ES-I3 (cell line): ENCODE measurements at regions not wholly inside any gene's neighbourhood (a gene's known extent, or its start where the extent isn't known, plus 50 kb on each side); places are given as distances from the start of the nearest gene placed in this dataset.

ENCODE experiments used
- H3K36me3 ChIP-seq: 2 replicates; pipeline ENCODE4 v1.6.1; 2013; ENCODE audit warnings: mild to moderate bottlenecking, low read length, control low read depth, moderate library complexity; ENCODE audit not compliant: insufficient read depth
- H3K4me1 ChIP-seq: 2 replicates; pipeline ENCODE4 v1.6.1; 2013; ENCODE audit warnings: mild to moderate bottlenecking, control low read depth, low read length; ENCODE audit not compliant: insufficient read depth
- H3K9ac ChIP-seq: 2 replicates; pipeline ENCODE4 v1.6.1; 2013; ENCODE audit warnings: low read depth, mild to moderate bottlenecking, low read length, moderate library complexity
- H3K9me3 ChIP-seq: 2 replicates; pipeline ENCODE4 v1.6.1; 2013; ENCODE audit warnings: mild to moderate bottlenecking, low read length, moderate library complexity; ENCODE audit not compliant: control insufficient read depth, insufficient read depth

DNA sequence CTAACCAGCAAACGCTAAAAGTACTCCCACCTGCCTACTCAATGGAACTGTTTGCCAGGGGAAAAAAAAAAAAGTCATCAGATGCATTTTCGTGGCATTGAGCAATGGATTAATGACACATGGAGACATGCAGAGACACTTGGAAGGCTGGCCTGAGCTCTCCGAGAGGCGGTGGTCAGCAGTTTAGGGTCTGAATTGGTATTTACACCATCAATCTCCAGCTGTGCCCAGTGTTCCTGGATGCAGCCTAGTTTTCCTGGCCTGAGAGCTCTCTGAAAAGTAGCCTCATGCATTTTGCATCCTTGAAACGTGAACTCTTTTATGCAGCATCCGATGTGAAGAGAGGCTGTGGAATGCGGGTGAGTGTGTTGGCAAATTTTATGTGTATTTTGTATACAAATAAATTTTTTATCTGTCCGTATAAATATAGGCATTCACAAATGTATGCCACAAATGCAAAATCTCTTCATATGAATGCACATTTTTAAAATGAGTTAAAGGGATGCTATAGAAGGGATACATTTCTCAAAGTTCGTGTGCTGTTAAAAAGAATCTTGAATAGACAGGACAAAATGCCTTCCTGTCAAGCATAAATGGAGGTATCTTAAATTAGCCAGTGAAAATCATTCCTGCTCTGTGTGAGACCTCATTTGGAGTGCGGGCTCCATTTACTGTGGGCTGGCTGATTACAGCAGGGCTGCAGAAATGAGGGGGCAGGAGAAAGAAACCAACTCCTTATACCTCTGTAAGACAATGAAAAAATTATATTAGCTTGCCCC is 137.7 kb upstream of the PFKP start:
- no peak overlapping the region for H3K9ac ChIP-seq
- no peaks in the 10 kb centered on the region for H3K9me3 ChIP-seq
- no peaks in the 10 kb centered on the region for H3K36me3 ChIP-seq
- H3K4me1 ChIP-seq: peaks cover 20% of the 10 kb centered on the region

DNA sequence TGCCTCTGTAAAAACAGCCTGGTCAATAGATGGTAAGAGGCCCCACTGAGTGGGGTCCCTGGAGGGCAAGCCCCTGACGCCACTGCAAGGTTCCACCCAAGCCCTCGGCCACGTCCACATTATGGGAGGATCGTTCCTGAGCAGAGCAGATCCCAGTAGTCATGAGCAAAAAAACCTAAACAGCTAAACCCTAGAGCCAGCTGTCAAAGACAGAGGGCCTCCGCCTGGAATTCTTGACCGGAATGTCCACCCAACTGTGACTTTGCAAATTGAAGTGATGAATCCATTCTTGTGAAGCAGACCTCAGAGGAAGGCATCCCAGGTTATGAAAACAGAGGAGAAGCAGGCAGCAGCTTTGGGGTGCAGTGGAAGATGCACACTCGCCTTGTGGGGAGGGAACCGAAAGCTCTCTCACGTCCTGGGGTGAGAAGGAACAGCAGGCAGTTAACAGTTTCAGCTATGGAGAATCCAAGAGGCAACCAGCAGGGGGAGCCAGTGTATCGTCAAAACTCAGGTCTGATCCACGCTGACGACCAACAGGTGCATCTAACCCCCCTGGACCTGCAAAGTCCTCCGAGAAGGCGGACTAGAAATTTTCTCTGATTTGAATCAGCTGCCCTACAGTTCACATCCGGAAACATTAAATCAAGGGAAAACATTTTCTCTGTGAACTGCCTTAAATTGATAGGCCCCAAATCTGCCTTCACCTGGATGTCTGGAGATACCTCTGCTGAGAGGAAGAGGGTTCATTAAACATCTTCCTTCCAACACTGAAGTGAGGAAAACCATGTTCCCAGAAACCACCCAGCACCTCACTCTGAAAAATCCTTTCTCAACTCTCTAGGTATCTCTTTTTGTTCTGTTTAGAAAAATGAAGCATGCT is 139.1 kb upstream of the PFKP start:
- Histone ChIP-seq H3K9ac (no peak overlapping the region), H3K9me3 (no peaks in the 10 kb centered on the region), H3K36me3 (no peaks in the 10 kb centered on the region), H3K4me1 (peaks cover 13% of the 10 kb centered on the region; the same call in 1 of the 2 replicates)

DNA sequence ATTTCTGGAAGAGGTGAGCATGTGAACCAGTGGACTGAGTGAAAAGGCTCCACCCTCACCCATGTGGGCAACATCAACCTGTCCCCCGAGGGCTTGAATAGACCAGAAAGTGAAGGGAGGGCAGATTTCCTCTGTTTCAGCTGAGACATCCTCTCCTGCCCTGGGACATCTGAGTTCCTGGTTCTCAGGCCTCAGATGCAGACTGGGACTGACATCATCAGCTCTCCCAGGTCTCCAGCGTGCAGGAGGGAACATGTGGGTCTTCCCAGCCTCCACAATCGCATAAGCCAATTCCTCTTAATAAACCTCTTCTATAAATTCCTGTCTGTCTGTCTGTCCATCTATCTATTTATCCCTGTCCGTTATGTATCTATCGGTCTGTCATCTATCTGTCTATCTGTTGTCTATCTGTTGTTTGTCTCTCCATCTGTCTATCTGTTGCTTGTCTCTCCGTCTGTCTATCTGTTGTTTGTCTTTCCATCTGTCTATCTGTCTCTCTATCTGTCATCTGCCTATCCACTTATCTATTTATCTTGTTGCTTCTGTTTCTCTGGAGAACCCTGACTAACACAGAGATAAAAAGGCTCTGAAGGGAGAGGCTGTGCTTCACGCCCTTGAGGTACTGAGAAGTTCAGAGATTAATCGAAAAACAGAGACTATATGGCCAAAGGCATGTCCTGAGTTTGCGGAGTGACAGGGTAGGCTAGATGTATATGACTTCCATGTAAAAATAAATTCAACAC is 140.3 kb upstream of the PFKP start:
- Histone ChIP-seq H3K4me1 (peaks cover 13% of the 10 kb centered on the region; the same call in 1 of the 2 replicates), H3K36me3 (no peaks in the 10 kb centered on the region), H3K9me3 (no peaks in the 10 kb centered on the region), H3K9ac (no peak overlapping the region)

DNA sequence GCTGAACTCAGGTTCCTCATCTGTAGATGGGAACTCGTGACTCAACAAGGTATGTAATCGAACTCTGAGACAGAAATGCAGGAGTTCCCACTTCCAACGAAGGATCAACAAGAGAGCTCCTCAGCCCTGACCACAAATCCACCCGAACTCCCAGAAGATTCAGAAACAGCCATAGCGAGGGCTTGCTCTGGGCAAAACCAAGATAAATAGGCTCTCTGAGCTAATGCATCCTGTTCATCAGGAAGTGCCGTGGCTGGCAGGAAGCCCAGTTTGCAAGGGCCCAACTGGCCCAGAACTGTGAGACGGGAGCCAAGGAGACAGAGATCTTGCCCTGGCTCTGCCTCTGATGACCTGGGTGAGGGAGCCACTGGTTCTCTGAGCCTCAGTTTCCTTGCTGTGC is 141.7 kb upstream of the PFKP start:
- H3K9me3 ChIP-seq: no peaks in the 10 kb centered on the region
- no peak overlapping the region for H3K9ac ChIP-seq
- peaks cover 13% of the 10 kb centered on the region; the same call in 1 of the 2 replicates for H3K4me1 ChIP-seq
- no peaks in the 10 kb centered on the region for H3K36me3 ChIP-seq

DNA sequence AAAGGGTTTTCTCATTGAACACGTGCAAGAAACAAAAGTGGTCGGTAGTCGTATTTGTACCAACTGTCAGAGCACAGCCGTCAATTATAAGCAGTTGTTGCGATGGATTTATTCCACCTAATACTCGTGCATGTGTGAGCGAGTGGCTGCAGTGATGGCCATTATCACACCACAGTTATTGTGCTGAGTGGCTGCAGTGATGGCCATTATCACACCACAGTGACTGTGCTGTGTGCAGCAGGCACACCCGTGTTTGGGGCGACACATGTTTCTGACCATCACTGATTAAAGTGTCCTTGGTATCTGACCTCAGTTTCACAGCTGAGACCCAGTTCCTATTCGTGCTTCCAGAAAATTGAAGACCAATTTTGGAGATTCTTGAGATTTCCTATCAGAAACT is 142.9 kb upstream of the PFKP start:
- peaks cover 7% of the 10 kb centered on the region; the same call in 1 of the 2 replicates for H3K4me1 ChIP-seq
- no peaks in the 10 kb centered on the region for H3K9me3 ChIP-seq
- no peak overlapping the region for H3K9ac ChIP-seq
- no peaks in the 10 kb centered on the region for H3K36me3 ChIP-seq

DNA sequence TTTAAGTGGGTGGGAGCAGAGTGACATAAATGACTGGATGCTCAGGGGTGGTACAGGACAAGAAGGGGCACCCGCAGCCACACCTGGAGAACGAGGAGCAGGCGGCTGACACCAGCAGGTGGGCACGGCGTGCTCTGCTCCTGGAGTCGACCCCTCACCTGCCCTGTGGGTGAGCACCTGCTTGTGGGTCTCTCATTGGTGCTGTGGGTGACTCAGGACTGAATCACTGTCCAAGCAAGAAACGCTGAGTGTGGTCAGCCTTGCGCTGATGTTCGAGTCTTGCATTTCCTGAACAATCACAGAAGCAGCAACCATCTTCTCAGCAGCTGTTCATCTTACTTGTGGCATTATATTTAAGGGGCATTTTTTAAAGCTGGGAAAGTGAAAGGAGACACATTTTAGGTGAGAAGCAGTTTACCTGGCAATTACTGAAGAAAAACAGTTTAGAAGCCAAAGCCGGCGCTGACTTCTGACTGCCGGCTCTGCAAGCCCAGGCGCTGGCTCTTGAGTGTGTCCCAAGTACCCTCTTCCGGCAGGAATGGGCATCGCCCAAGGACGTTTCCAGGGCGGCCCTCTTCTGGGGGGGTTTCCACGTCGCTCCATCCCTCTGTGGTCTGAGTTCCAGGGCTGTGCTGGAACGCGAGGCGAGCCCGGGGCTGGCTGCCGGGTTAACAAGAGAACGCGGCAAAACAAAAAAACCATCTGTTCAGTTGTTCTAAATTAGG is 145.2 kb upstream of the PFKP start:
- Histone ChIP-seq H3K9ac (no peak overlapping the region), H3K9me3 (no peaks in the 10 kb centered on the region), H3K36me3 (no peaks in the 10 kb centered on the region), H3K4me1 (no peaks in the 10 kb centered on the region; the same call in 1 of the 2 replicates)

DNA sequence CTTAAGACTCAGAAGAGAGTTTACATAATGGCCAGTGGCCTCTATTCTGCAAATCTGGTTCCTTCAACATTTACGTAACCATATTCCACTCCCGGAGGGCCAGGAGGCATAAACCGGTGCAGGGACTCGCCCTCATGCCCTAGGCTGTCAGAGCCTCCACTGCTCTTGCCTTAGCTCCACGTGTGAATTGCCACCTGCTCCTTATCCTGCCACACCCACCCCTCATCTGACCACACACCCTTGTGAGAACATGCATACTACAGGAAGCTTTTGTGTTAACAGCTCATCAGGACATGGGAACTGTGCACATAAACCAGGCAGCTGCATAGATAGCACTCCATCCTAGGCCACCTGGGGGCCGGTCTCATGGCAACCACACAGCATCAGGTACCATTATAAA is 146.7 kb upstream of the PFKP start:
- Histone ChIP-seq H3K4me1 (no peaks in the 10 kb centered on the region; the same call in 1 of the 2 replicates), H3K9ac (no peak overlapping the region), H3K9me3 (no peaks in the 10 kb centered on the region), H3K36me3 (no peaks in the 10 kb centered on the region)

DNA sequence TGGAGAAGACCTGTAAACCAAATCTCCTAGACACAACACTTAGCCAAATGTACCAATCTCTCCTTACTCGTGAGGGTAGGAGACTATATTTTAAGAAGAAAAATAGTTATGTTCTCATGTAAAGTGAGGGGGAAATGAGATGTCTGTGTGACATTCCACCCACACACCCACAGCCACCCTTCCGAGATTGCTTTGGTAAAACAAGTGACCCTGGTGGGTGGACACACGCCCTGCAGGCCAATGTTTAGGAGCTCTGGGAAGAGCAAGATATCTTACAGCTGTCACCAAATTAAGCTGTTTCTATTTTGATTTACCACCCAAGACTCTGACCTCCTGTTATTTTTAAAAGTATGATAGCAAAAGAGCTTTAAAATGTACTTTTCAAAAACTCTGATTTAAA is 147.2 kb upstream of the PFKP start:
- Histone ChIP-seq H3K4me1 (no peaks in the 10 kb centered on the region; the same call in 1 of the 2 replicates), H3K36me3 (no peaks in the 10 kb centered on the region), H3K9me3 (no peaks in the 10 kb centered on the region), H3K9ac (no peak overlapping the region)

DNA sequence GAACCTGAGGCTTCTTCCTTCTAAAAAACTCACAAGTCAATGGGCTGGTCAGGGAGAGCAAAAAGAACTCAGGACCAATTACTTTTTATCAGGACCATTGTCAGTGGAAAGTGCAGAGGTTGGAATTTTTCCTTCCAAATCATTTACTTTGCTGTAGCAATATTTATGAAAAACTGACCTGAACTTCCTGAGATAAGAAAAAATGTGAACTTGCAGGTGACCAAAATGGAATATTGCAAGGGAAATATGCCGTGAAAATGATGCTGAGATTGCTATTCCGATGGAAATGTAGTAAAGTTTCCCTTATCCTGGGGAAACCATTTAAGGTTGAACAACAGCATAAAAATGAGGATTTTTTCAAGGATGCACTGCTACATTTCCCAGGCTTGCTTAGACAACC is 148.3 kb upstream of the PFKP start:
- Histone ChIP-seq H3K36me3 (no peaks in the 10 kb centered on the region), H3K9ac (no peak overlapping the region), H3K4me1 (no peaks in the 10 kb centered on the region; the same call in 1 of the 2 replicates), H3K9me3 (no peaks in the 10 kb centered on the region)

DNA sequence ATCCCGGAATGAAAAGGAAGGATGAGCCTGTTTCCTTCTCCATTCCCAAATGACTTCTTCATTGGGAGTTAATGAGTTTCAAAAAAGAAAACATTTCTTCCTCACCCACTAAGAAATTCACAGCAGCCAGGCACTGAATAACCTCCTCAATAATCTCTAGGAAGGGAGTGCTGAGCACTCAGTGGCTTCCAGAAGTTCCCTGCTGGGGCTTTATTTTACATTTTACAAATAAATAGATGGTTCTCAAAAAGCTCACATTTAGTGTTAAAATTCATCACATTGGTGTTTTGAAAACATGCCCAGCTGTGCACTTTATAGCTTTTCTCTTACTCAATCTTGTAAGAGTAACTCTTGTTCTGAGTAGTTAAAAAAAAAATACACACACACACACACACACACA is 148.9 kb upstream of the PFKP start:
- Histone ChIP-seq H3K36me3 (no peaks in the 10 kb centered on the region), H3K9ac (no peak overlapping the region), H3K9me3 (no peaks in the 10 kb centered on the region), H3K4me1 (no peaks in the 10 kb centered on the region; the same call in 1 of the 2 replicates)

DNA sequence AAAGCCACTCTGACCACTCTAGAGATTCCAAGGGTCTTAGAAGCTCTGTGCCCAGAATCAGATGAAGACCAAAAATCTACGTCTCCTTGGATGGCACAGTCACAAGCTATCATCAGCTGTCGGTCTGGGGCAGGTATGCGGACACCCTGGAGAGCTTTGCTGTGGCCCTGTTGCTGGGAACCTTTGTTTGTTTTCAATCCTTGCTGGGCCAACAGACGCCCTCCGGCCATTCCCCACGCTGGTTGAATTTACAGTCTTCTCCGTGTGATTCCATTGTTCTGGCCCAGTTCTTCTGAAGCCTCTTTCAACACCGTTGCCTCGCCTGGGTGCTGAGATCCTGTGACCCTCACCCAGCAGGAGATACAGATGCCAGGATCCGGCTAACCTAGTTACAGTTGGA is 149.4 kb upstream of the PFKP start:
- Histone ChIP-seq H3K36me3 (no peaks in the 10 kb centered on the region), H3K9ac (no peak overlapping the region), H3K4me1 (no peaks in the 10 kb centered on the region; the same call in 1 of the 2 replicates), H3K9me3 (no peaks in the 10 kb centered on the region)

DNA sequence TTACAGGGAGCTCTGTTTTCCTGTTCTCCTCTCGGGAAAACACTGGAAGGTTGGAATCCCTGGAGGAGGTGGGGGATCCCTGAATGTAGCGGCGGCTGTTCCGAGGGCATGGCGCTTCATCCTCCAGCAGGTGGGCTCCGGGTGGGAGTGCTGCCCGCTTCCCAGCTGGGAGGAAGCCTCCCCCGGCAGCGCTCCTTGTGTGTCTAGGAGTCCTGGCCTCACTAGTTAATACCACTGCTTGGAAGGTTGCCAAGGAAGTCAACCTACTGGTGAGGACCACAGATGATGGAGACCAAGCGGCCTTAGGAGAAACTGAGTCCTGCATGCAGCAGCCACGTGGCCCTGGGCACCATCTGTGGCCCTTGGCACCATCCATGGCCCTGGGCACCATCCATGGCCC is 151.9 kb upstream of the PFKP start:
- H3K36me3 ChIP-seq: no peaks in the 10 kb centered on the region
- no peaks in the 10 kb centered on the region for H3K9me3 ChIP-seq

DNA sequence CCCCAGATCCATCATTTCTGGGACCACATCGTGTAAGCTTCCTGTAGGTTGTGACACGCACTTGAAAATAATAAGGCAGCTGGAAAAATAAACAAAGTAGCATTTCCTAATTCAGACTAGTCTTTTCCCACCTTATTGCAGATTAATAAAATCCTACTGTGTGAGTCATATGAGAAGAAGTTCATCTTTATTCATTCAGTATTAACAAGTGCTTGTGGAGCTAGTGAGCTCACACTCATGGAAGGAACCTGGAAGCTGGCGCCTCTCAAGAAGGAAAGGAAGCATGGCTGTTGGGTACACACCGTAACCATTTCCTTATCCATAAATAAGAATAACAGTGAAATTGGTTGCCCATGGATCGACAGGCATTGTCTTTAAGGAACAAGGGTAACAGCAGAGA is 152.6 kb upstream of the PFKP start:
- Histone ChIP-seq H3K9ac (no peak overlapping the region), H3K36me3 (no peaks in the 10 kb centered on the region), H3K4me1 (no peaks in the 10 kb centered on the region; the same call in 1 of the 2 replicates), H3K9me3 (no peaks in the 10 kb centered on the region)

More for the DNA sequence above, 151.9 kb upstream of the PFKP start:
- Histone ChIP-seq H3K4me1 (no peaks in the 10 kb centered on the region; the same call in 1 of the 2 replicates), H3K9ac (no peak overlapping the region)

DNA sequence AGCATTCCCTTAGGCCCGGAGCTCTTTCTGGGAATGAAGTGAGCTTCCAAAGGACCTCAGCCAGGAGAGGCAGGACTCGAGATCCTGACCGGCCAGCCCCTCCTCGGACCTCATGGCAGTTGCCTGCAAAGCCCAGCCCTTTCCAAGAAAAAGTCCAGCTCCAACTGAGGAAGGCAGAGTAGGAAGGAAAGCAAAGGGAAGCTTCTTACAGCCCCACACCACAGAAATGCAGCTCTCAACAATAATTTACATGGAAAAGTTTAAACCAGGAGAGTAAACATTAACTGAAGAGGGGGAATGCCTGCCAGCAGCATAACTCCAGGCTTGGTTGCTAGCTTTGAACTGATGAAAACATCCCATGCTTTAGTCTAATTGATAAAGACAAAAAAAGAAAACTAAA is 153.9 kb upstream of the PFKP start:
- H3K36me3 ChIP-seq: no peaks in the 10 kb centered on the region
- H3K9me3 ChIP-seq: no peaks in the 10 kb centered on the region
- no peaks in the 10 kb centered on the region; the same call in 1 of the 2 replicates for H3K4me1 ChIP-seq
- H3K9ac ChIP-seq: no peak overlapping the region
